A549 (cell line): ENCODE measurements at regions not wholly inside any gene's neighbourhood (a gene's known extent, or its start where the extent isn't known, plus 50 kb on each side); places are given as distances from the start of the nearest gene placed in this dataset.
A peak's percentile ranks its signal among the peaks of the same experiment; 100 is the strongest.

Source experiments
- BCL3 ChIP-seq: fragments of >200 bp; sonication (Bioruptor Twin); formaldehyde crosslinking; IDR thresholded peaks from 3 replicates; pipeline ENCODE4 v1.6.1; 2016
- CHD2 ChIP-seq: fragments of 150-350 bp; IDR thresholded peaks from 2 replicates; pipeline ENCODE4 v1.6.1; 2014; ENCODE audit warnings: low read length; ENCODE audit not compliant: partially characterized antibody
- CTCF ChIP-seq: fragments of >200 bp; sonication (Bioruptor Twin); formaldehyde crosslinking; IDR thresholded peaks from 3 replicates; pipeline ENCODE4 v1.5.1; 2016
- E2F6 ChIP-seq: IDR thresholded peaks from 2 replicates; pipeline ENCODE4 v1.6.1; 2012; ENCODE audit warnings: low read depth, borderline replicate concordance
- ELK1 ChIP-seq: fragments of 150-350 bp; IDR thresholded peaks from 2 replicates; pipeline ENCODE4 v1.6.1; 2014; ENCODE audit warnings: low read depth, mild to moderate bottlenecking, low read length
- ESRRA ChIP-seq: fragments of 150-350 bp; IDR thresholded peaks from 2 replicates; pipeline ENCODE4 v1.6.1; 2014; ENCODE audit warnings: mild to moderate bottlenecking, low read length, borderline replicate concordance
- FOSB ChIP-seq: fragments of 250-450 bp; sonication (Bioruptor Pico); IDR thresholded peaks from 2 replicates; pipeline ENCODE4 v1.5.0; 2020; ENCODE audit warnings: mild to moderate bottlenecking, moderate library complexity
- MAFK ChIP-seq: fragments of 450-650 bp; IDR thresholded peaks from 2 replicates; pipeline ENCODE4 v1.6.1; 2014; ENCODE audit not compliant: partially characterized antibody
- MAZ ChIP-seq: fragments of 150-350 bp; IDR thresholded peaks from 2 replicates; pipeline ENCODE4 v1.6.1; 2014; ENCODE audit warnings: antibody characterized with exemption, low read depth, low read length, borderline replicate concordance
- NFE2L2 ChIP-seq: fragments of 150-350 bp; conservative IDR thresholded peaks from 2 replicates; pipeline ENCODE4 v1.6.1; 2014; ENCODE audit warnings: low read length
- PBX3 ChIP-seq: IDR thresholded peaks from 2 replicates; pipeline ENCODE4 v1.6.1; 2012
- POLR2A ChIP-seq: IDR thresholded peaks from 2 replicates; pipeline ENCODE4 v1.6.1; 2012; ENCODE audit warnings: mild to moderate bottlenecking, low read length
- USF2 ChIP-seq: fragments of 450-650 bp; IDR thresholded peaks from 2 replicates; pipeline ENCODE4 v1.6.1; 2014; ENCODE audit warnings: antibody characterized with exemption

- TF ChIP-seq POLR2A, result no peak
- TF ChIP-seq CHD2, result no peak
- TF ChIP-seq ELK1, result no peak
- no peak for TF ChIP-seq CTCF
- no peak for TF ChIP-seq BCL3
- TF ChIP-seq PBX3, result no peak
- peak; percentile 62 for TF ChIP-seq USF2
- TF ChIP-seq ESRRA, result no peak
- TF ChIP-seq FOSB (CRISPR knock-in tag), result no peak
- no peak for TF ChIP-seq MAFK
- TF ChIP-seq E2F6, result no peak
- no peak for TF ChIP-seq NFE2L2
- no peak for TF ChIP-seq MAZ
Measured at GRCh38 chr5:60482301-60482700, 217.7 kb downstream of the DEPDC1B start.
